MM.1S (cell line): ENCODE measurements at regions not wholly inside any gene's neighbourhood (a gene's known extent, or its start where the extent isn't known, plus 50 kb on each side); places are given as distances from the start of the nearest gene placed in this dataset.

ENCODE experiments used
- EZH2 ChIP-seq: fragments of 300-600 bp; sonication (generic); optimal IDR thresholded peaks from 2 replicates; pipeline ENCODE3; 2017; ENCODE audit warnings: low read depth, mild to moderate bottlenecking, antibody characterized with exemption, low read length, mixed read lengths
- EZH2phosphoT487 ChIP-seq: fragments of 300-600 bp; sonication (generic); IDR thresholded peaks from 2 replicates; pipeline ENCODE4 v1.6.1; 2018; ENCODE audit warnings: antibody characterized with exemption, low read length
- TF ChIP-seq, protein P1 (sequence below): fragments of 300-600 bp; sonication (generic); IDR thresholded peaks from 2 replicates; pipeline ENCODE4 v1.5.1; 2016; ENCODE audit warnings: antibody characterized with exemption, low read length, mixed read lengths

DNA sequence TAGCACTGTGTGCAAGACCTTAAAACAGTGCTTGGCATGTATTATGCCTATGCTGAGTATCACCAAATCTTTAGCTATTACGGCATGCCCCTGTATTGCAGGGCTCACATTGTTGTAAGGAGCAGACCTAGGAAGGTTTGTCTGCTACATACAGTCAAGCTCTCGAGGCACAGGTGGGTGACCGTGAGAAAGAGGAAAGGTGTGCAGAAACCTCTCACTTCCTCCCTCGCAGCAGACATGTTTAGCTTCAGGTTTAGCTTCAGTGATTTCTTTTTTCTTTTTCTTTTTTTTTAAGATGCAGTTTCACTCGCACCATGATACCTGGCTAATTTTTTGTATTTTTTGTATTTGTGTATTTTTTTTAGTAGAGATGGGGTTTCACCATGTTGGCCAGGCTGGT is 275.8 kb upstream of the RIOK2 start:
- TF ChIP-seq, protein P1, sequence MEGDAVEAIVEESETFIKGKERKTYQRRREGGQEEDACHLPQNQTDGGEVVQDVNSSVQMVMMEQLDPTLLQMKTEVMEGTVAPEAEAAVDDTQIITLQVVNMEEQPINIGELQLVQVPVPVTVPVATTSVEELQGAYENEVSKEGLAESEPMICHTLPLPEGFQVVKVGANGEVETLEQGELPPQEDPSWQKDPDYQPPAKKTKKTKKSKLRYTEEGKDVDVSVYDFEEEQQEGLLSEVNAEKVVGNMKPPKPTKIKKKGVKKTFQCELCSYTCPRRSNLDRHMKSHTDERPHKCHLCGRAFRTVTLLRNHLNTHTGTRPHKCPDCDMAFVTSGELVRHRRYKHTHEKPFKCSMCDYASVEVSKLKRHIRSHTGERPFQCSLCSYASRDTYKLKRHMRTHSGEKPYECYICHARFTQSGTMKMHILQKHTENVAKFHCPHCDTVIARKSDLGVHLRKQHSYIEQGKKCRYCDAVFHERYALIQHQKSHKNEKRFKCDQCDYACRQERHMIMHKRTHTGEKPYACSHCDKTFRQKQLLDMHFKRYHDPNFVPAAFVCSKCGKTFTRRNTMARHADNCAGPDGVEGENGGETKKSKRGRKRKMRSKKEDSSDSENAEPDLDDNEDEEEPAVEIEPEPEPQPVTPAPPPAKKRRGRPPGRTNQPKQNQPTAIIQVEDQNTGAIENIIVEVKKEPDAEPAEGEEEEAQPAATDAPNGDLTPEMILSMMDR = no peak
- TF ChIP-seq EZH2phosphoT487 (no peak), EZH2 (no peak)
